CD14-positive monocyte (primary cell): ENCODE measurements at regions not wholly inside any gene's neighbourhood (a gene's known extent, or its start where the extent isn't known, plus 50 kb on each side); places are given as distances from the start of the nearest gene placed in this dataset.

Experiments
- DNase-seq, 3 donors: peaks; one replicate each; pipeline ENCODE4 v3.0.0-alpha.2; 2011 to 2022
- H2AFZ ChIP-seq: 2 replicates; pipeline ENCODE4 v1.6.0; 2012; ENCODE audit warnings: mild to moderate bottlenecking, low read depth, low read length, inconsistent platforms; ENCODE audit not compliant: insufficient read depth, poor library complexity, severe bottlenecking
- H3K27ac ChIP-seq, 2 donors: 1 replicate in 1 of 2; 2 replicates in 1 of 2; pipeline ENCODE4 v1.5.1; 2012 to 2013; ENCODE audit warnings: low read length in 2 of 2, control low read depth in 1 of 2, inconsistent platforms in 1 of 2, low read depth in 1 of 2, mild to moderate bottlenecking in 1 of 2
- H3K27me3 ChIP-seq, 2 donors: one replicate each; pipeline versions ENCODE4 v1.6.0 to v1.6.1; 2011 to 2013; ENCODE audit warnings: low read length in 2 of 2; ENCODE audit not compliant: control insufficient read depth in 2 of 2, insufficient read depth in 2 of 2
- H3K36me3 ChIP-seq, 2 donors: replicated peaks in 1 of 2; 1 replicate in 1 of 2; 2 replicates in 1 of 2; pipeline versions ENCODE4 v1.5.1 to v1.6.1; 2012 to 2013; ENCODE audit warnings: low read length in 2 of 2, control low read depth in 1 of 2, inconsistent platforms in 1 of 2, mild to moderate bottlenecking in 1 of 2; ENCODE audit not compliant: insufficient read depth in 2 of 2, control insufficient read depth in 1 of 2
- H3K4me1 ChIP-seq, 2 donors: 1 replicate in 1 of 2; 2 replicates in 1 of 2; pipeline versions ENCODE4 v1.5.1 to v1.6.1; 2012 to 2013; ENCODE audit warnings: low read length in 2 of 2, control low read depth in 1 of 2, inconsistent platforms in 1 of 2, mild to moderate bottlenecking in 1 of 2, moderate library complexity in 1 of 2; ENCODE audit not compliant: insufficient read depth in 2 of 2, control insufficient read depth in 1 of 2
- H3K4me2 ChIP-seq: replicated peaks from 2 replicates; pipeline ENCODE3; 2012; ENCODE audit warnings: low read length, moderate library complexity, mild to moderate bottlenecking; ENCODE audit not compliant: poor library complexity, severe bottlenecking; ENCODE audit errors: extremely low read depth
- H3K4me3 ChIP-seq, 3 experiments: fragments of 200-600 bp in 1 of 3; sonication (generic) in 1 of 3; replicated peaks in 1 of 3; 1 replicate in 2 of 3; 2 replicates in 1 of 3; pipeline ENCODE4 v1.5.1; 2011 to 2013; ENCODE audit warnings: low read length in 3 of 3, mild to moderate bottlenecking in 3 of 3, control low read depth in 2 of 3, low read depth in 2 of 3, inconsistent platforms in 1 of 3, moderate library complexity in 1 of 3
- H3K79me2 ChIP-seq: 2 replicates; pipeline ENCODE4 v1.6.0; 2012; ENCODE audit warnings: mild to moderate bottlenecking, control low read depth, inconsistent platforms, low read length, moderate library complexity; ENCODE audit not compliant: insufficient read depth
- H3K9ac ChIP-seq: 2 replicates; pipeline ENCODE4 v1.6.0; 2017; ENCODE audit warnings: low read length, mild to moderate bottlenecking; ENCODE audit not compliant: insufficient read depth, poor library complexity, severe bottlenecking
- H3K9me3 ChIP-seq, 2 donors: replicated peaks in 1 of 2; 1 replicate in 1 of 2; 2 replicates in 1 of 2; pipeline versions ENCODE4 v1.5.1 to v1.6.1; 2012 to 2013; ENCODE audit warnings: low read length in 2 of 2, control low read depth in 1 of 2; ENCODE audit not compliant: control insufficient read depth in 1 of 2, insufficient read depth in 1 of 2
- H4K20me1 ChIP-seq: 2 replicates; pipeline ENCODE4 v1.6.0; 2012; ENCODE audit warnings: mild to moderate bottlenecking, low read length, control low read depth, moderate library complexity; ENCODE audit not compliant: insufficient read depth
- H3K27ac Mint-ChIP-seq, 7 donors: one replicate each; pipeline ENCODE4 v1.8.0; 2020; ENCODE audit warnings: mild to moderate bottlenecking in 7 of 7, mixed read lengths in 7 of 7, moderate library complexity in 6 of 7, inconsistent platforms in 2 of 7
- H3K27me3 Mint-ChIP-seq, 3 donors: one replicate each; pipeline ENCODE4 v1.8.0; 2021 to 2022; ENCODE audit warnings: low read depth in 3 of 3, mild to moderate bottlenecking in 3 of 3, mixed read lengths in 3 of 3, moderate library complexity in 3 of 3, inconsistent platforms in 1 of 3
- H3K36me3 Mint-ChIP-seq, 2 donors: one replicate each; pipeline ENCODE4 v1.8.0; 2020; ENCODE audit warnings: mixed read lengths in 2 of 2, inconsistent platforms in 1 of 2, mild to moderate bottlenecking in 1 of 2
- H3K4me1 Mint-ChIP-seq: one replicate; pipeline ENCODE4 v1.8.0; 2020; ENCODE audit warnings: mild to moderate bottlenecking, mixed read lengths
- H3K4me3 Mint-ChIP-seq, 2 donors: one replicate each; pipeline ENCODE4 v1.8.0; 2020; ENCODE audit warnings: mild to moderate bottlenecking in 2 of 2, mixed read lengths in 2 of 2, moderate library complexity in 1 of 2
- H3K9me3 Mint-ChIP-seq, 7 donors: one replicate each; pipeline ENCODE4 v1.8.0; 2020 to 2022; ENCODE audit warnings: mixed read lengths in 7 of 7, mild to moderate bottlenecking in 6 of 7, moderate library complexity in 6 of 7, inconsistent platforms in 2 of 7
- WGBS: methylation state at CpG from one replicate; pipeline ENCODE4 v1.1.5; 2013; ENCODE audit warnings: missing lambda C conversion rate; ENCODE audit not compliant: insufficient coverage; 5-methylcytosine and 5-hydroxymethylcytosine counted together
- intact Hi-C, 2 donors: fragments of 100-400 bp; cut with micrococcal nuclease; formaldehyde crosslinking; loops; one replicate each; pipeline versions ENCODE4 v1.15.0 to v1.15.1; 2023
- TF ChIP-seq, protein P1 (sequence below): fragments of 200-600 bp; IDR thresholded peaks from one replicate; pipeline ENCODE4 v1.8.0; 2022; ENCODE audit warnings: antibody characterized with exemption, mild to moderate bottlenecking

DNA sequence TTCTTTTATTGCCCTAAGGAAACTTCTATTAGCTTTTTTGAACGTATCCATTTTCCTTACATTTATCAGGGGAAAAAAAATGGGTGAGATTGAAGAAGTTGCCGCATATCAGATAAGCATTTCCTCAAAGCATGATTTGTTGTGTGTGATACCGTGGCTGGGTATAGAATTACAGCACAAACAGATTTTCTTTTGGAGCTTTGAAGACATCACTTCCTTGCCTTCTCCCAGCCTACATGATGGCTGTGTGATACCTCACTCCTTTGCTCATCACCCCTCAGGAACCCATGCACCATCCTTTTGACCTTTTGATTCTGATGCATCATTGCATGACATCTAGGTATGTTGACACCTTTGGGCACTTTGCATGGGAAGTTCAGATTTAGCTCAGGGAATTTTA, 1155.3 kb downstream of the BRD1 start:
- no peak overlapping the region for H3K4me3 ChIP-seq
- no peaks in the 10 kb centered on the region for H3K36me3 ChIP-seq
- H4K20me1 ChIP-seq: no peaks in the 10 kb centered on the region
- H3K27me3 Mint-ChIP-seq: peaks cover 2 to 3% (median 2%) of the 10 kb centered on the region in 3 donors
- H3K4me1 Mint-ChIP-seq: no peaks in the 10 kb centered on the region
- no peaks in the 10 kb centered on the region for H3K4me1 ChIP-seq
- no peak overlapping the region for H3K9ac ChIP-seq
- WGBS: no CpG with 5 or more reads among the region's 3 CpGs
- no peak overlapping the region for H3K4me3 Mint-ChIP-seq
- intact Hi-C loops: no loop called here
- TF ChIP-seq, protein P1, sequence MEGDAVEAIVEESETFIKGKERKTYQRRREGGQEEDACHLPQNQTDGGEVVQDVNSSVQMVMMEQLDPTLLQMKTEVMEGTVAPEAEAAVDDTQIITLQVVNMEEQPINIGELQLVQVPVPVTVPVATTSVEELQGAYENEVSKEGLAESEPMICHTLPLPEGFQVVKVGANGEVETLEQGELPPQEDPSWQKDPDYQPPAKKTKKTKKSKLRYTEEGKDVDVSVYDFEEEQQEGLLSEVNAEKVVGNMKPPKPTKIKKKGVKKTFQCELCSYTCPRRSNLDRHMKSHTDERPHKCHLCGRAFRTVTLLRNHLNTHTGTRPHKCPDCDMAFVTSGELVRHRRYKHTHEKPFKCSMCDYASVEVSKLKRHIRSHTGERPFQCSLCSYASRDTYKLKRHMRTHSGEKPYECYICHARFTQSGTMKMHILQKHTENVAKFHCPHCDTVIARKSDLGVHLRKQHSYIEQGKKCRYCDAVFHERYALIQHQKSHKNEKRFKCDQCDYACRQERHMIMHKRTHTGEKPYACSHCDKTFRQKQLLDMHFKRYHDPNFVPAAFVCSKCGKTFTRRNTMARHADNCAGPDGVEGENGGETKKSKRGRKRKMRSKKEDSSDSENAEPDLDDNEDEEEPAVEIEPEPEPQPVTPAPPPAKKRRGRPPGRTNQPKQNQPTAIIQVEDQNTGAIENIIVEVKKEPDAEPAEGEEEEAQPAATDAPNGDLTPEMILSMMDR: no peak
- H3K9me3 ChIP-seq: peaks cover 34 to 44% of the 10 kb centered on the region in 2 donors
- H2AFZ ChIP-seq: no peak overlapping the region
- no peak for DNase-seq
- H3K36me3 Mint-ChIP-seq: no peaks in the 10 kb centered on the region
- H3K79me2 ChIP-seq: no peaks in the 10 kb centered on the region
- H3K27me3 ChIP-seq: no peaks in the 10 kb centered on the region
- no peak overlapping the region for H3K4me2 ChIP-seq
- H3K9me3 Mint-ChIP-seq: peaks cover 21 to 39% (median 31%) of the 10 kb centered on the region in 7 donors
- no peak overlapping the region for H3K27ac ChIP-seq
- H3K27ac Mint-ChIP-seq: no peak overlapping the region

DNA sequence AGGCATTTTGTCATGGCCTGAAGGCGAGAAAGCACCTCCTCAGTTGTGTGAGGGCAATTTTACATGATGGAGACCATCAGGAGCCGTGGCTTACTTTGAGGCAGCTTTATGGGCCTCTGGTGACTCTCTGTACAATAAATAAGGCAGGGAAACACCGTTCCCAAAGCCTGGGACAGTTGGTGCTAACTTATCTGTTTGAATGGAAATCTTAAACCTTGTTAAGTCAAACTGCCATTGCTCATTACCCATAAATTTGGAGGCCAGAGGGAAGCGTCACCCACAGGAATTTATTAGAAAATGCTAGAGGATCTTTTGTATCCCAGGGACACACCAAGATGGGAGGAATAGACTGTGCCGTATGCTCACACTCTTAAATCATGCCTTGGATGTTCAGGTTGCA, 1156.9 kb downstream of the BRD1 start:
- H2AFZ ChIP-seq: no peak overlapping the region
- no peak overlapping the region for H3K4me2 ChIP-seq
- no peak overlapping the region for H3K4me3 Mint-ChIP-seq
- no peak overlapping the region for H3K4me3 ChIP-seq
- H3K27ac ChIP-seq: no peak overlapping the region
- TF ChIP-seq, protein P1: no peak
- H3K36me3 ChIP-seq: no peaks in the 10 kb centered on the region
- no peak overlapping the region for H3K27ac Mint-ChIP-seq
- no peaks in the 10 kb centered on the region for H3K4me1 Mint-ChIP-seq
- intact Hi-C loops: no loop called here
- H3K27me3 Mint-ChIP-seq: peaks cover 2 to 3% (median 2%) of the 10 kb centered on the region in 3 donors
- WGBS: 77% methylated on average over 4 of the region's 5 CpGs
- no peak for DNase-seq
- H3K9me3 ChIP-seq: peaks cover 34 to 44% of the 10 kb centered on the region in 2 donors
- no peaks in the 10 kb centered on the region for H3K36me3 Mint-ChIP-seq
- H3K9me3 Mint-ChIP-seq: peaks cover 21 to 39% (median 34%) of the 10 kb centered on the region in 7 donors
- H4K20me1 ChIP-seq: no peaks in the 10 kb centered on the region
- H3K79me2 ChIP-seq: no peaks in the 10 kb centered on the region
- no peak overlapping the region for H3K9ac ChIP-seq
- no peaks in the 10 kb centered on the region for H3K4me1 ChIP-seq
- H3K27me3 ChIP-seq: no peaks in the 10 kb centered on the region
